ENCODE measurements at regions not wholly inside any gene's neighbourhood (a gene's known extent, or its start where the extent isn't known, plus 50 kb on each side); places are given as distances from the start of the nearest gene placed in this dataset.

DNA sequence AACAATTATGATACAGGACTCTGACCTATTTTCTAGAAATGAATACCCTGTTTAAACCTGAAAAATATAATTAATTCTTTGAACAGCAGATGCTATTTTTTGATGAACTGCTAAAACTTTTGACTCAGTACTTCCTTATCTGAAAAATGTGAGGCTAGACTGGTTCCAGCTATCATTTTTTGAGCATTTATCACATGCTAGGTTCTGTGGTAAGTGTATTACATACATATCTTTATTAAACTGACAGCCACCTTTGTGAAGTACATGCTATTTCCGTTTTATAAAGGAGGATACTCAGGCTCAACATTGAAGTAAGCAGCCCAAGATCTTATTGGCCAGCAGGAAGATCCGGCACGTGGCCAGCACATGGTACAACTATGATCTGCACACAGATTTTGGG is 459.8 kb upstream of the SEL1L start:
- Histone ChIP-seq H3K4me3 (ENCODE audit: low read depth in 1 of 2, low read length in 2 of 2) (no peak overlapping the region), H3K79me2 (ENCODE audit: insufficient read depth, low read length) (no peaks in the 10 kb centered on the region), H3K9ac (ENCODE audit: low read depth, low read length) (no peak overlapping the region), H2AFZ (ENCODE audit: low read depth, low read length) (no peak overlapping the region), H3K27me3 (ENCODE audit: insufficient read depth, low read length, poor library complexity) (no peaks in the 10 kb centered on the region), H3K4me2 (ENCODE audit: insufficient read depth, low read length) (no peak overlapping the region), H3K4me1 (ENCODE audit: insufficient read depth, low read length) (no peaks in the 10 kb centered on the region), H4K20me1 (ENCODE audit: insufficient read depth, low read length) (no peaks in the 10 kb centered on the region), H3K36me3 (ENCODE audit: insufficient read depth, low read length) (no peaks in the 10 kb centered on the region), H3K9me3 (ENCODE audit: insufficient read depth, low read length, severe bottlenecking) (no peaks in the 10 kb centered on the region), H3K27ac (ENCODE audit: low read length) (no peak overlapping the region)
- DNase-seq, result no peak
- no peak for ATAC-seq (ENCODE audit: insufficient read depth, low read depth)
- TF ChIP-seq EZH2 (IDR thresholded peaks at IDR 0.05; ENCODE audit: borderline replicate concordance, low read depth, low read length, severe bottlenecking), result no peak
- TF ChIP-seq, protein P1, sequence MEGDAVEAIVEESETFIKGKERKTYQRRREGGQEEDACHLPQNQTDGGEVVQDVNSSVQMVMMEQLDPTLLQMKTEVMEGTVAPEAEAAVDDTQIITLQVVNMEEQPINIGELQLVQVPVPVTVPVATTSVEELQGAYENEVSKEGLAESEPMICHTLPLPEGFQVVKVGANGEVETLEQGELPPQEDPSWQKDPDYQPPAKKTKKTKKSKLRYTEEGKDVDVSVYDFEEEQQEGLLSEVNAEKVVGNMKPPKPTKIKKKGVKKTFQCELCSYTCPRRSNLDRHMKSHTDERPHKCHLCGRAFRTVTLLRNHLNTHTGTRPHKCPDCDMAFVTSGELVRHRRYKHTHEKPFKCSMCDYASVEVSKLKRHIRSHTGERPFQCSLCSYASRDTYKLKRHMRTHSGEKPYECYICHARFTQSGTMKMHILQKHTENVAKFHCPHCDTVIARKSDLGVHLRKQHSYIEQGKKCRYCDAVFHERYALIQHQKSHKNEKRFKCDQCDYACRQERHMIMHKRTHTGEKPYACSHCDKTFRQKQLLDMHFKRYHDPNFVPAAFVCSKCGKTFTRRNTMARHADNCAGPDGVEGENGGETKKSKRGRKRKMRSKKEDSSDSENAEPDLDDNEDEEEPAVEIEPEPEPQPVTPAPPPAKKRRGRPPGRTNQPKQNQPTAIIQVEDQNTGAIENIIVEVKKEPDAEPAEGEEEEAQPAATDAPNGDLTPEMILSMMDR (IDR thresholded peaks at IDR 0.05; ENCODE audit: borderline replicate concordance, extremely low read depth, low read length, poor library complexity, severe bottlenecking), result no peak

DNA sequence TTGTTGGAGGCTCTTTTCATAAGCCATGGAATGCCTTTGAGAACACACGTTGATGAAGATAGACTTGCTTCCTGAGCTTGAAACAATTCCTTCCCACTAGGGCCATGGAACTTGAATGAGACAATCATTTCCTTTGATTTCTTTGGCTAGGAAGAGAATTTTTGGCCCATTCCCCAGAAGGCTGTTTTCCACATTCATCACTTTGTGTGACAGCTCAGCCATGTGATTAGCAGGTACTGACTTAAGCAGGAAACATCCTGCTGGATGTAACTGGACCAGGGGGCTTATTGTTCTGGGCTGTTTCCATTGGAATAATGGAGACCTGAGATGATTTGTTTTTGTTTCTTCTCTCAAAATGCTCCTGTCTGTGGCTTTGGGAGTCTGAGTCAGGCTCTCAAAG is 469.8 kb upstream of the SEL1L start:
- Histone ChIP-seq H3K4me2 (ENCODE audit: insufficient read depth, low read length) (no peak overlapping the region), H4K20me1 (ENCODE audit: insufficient read depth, low read length) (no peaks in the 10 kb centered on the region), H3K79me2 (ENCODE audit: insufficient read depth, low read length) (no peaks in the 10 kb centered on the region), H3K9ac (ENCODE audit: low read depth, low read length) (no peak overlapping the region), H3K27ac (ENCODE audit: low read length) (no peak overlapping the region), H3K9me3 (ENCODE audit: insufficient read depth, low read length, severe bottlenecking) (no peaks in the 10 kb centered on the region), H3K36me3 (ENCODE audit: insufficient read depth, low read length) (no peaks in the 10 kb centered on the region), H3K4me1 (ENCODE audit: insufficient read depth, low read length) (no peaks in the 10 kb centered on the region), H3K4me3 (ENCODE audit: low read depth in 1 of 2, low read length in 2 of 2) (no peak overlapping the region), H3K27me3 (ENCODE audit: insufficient read depth, low read length, poor library complexity) (no peaks in the 10 kb centered on the region), H2AFZ (ENCODE audit: low read depth, low read length) (no peak overlapping the region)
- DNase-seq (no peak), ATAC-seq (ENCODE audit: insufficient read depth, low read depth) (no peak)
- TF ChIP-seq EZH2 (IDR thresholded peaks at IDR 0.05; ENCODE audit: borderline replicate concordance, low read depth, low read length, severe bottlenecking), result no peak
- TF ChIP-seq, protein P1 (IDR thresholded peaks at IDR 0.05; ENCODE audit: borderline replicate concordance, extremely low read depth, low read length, poor library complexity, severe bottlenecking), result no peak

DNA sequence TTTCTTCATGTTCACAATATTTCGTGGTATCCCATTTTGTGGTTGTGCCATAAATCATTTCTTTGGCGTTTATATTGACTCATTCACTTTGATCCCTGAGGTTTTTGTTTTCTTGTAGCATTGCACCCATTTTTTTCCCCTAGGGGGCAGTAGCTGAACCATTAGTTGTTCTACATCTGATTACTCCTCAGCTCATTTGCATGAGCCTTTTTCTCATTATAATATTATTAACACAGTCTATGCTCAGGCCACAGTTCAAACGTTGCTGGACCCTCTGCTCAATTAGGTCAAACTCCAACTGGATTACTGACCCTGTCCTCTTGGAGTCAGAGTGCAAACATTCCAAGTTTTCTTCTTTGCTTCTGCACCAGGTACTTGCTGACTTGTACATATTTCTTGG is 475.4 kb upstream of the SEL1L start:
- Histone ChIP-seq H3K9me3 (ENCODE audit: insufficient read depth, low read length, severe bottlenecking) (no peaks in the 10 kb centered on the region), H3K36me3 (ENCODE audit: insufficient read depth, low read length) (no peaks in the 10 kb centered on the region), H3K79me2 (ENCODE audit: insufficient read depth, low read length) (no peaks in the 10 kb centered on the region), H3K4me2 (ENCODE audit: insufficient read depth, low read length) (no peak overlapping the region), H2AFZ (ENCODE audit: low read depth, low read length) (no peak overlapping the region), H3K4me3 (ENCODE audit: low read depth in 1 of 2, low read length in 2 of 2) (no peak overlapping the region), H3K27ac (ENCODE audit: low read length) (no peak overlapping the region), H3K27me3 (ENCODE audit: insufficient read depth, low read length, poor library complexity) (no peaks in the 10 kb centered on the region), H3K9ac (ENCODE audit: low read depth, low read length) (no peak overlapping the region), H3K4me1 (ENCODE audit: insufficient read depth, low read length) (no peaks in the 10 kb centered on the region), H4K20me1 (ENCODE audit: insufficient read depth, low read length) (no peaks in the 10 kb centered on the region)
- no peak for ATAC-seq (ENCODE audit: insufficient read depth, low read depth)
- DNase-seq, result no peak
- no peak for TF ChIP-seq EZH2 (IDR thresholded peaks at IDR 0.05; ENCODE audit: borderline replicate concordance, low read depth, low read length, severe bottlenecking)
- TF ChIP-seq, protein P1 (IDR thresholded peaks at IDR 0.05; ENCODE audit: borderline replicate concordance, extremely low read depth, low read length, poor library complexity, severe bottlenecking), result peak; percentile 33

DNA sequence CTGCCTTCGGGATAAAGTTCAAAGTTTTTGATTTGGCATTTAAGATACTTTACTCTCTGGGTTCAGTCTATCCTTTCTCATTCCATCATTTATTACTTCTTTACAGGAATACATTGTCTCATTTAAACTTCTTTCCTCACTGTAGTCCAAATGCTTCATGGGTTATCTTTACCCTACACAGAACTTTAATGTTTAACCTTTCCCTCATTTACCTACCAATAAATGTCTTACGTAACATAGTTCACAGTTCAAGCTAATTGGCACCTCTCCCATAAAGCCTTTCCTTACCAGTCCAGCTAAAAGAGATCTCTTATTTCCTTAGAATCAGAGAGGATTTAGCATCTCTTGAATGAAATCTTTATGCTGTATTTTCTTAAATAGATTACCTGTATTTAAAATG is 476.3 kb upstream of the SEL1L start:
- no peaks in the 10 kb centered on the region for H3K79me2 ChIP-seq (ENCODE audit: insufficient read depth, low read length)
- no peak for DNase-seq
- H3K36me3 ChIP-seq (ENCODE audit: insufficient read depth, low read length), result no peaks in the 10 kb centered on the region
- no peaks in the 10 kb centered on the region for H4K20me1 ChIP-seq (ENCODE audit: insufficient read depth, low read length)
- H3K9ac ChIP-seq (ENCODE audit: low read depth, low read length), result no peak overlapping the region
- H2AFZ ChIP-seq (ENCODE audit: low read depth, low read length), result no peak overlapping the region
- H3K4me2 ChIP-seq (ENCODE audit: insufficient read depth, low read length), result no peak overlapping the region
- no peak for ATAC-seq (ENCODE audit: insufficient read depth, low read depth)
- H3K9me3 ChIP-seq (ENCODE audit: insufficient read depth, low read length, severe bottlenecking), result no peaks in the 10 kb centered on the region
- H3K4me3 ChIP-seq (ENCODE audit: low read depth in 1 of 2, low read length in 2 of 2), result no peak overlapping the region
- H3K27me3 ChIP-seq (ENCODE audit: insufficient read depth, low read length, poor library complexity), result no peaks in the 10 kb centered on the region
- no peaks in the 10 kb centered on the region for H3K4me1 ChIP-seq (ENCODE audit: insufficient read depth, low read length)
- TF ChIP-seq EZH2 (IDR thresholded peaks at IDR 0.05; ENCODE audit: borderline replicate concordance, low read depth, low read length, severe bottlenecking), result no peak
- TF ChIP-seq, protein P1 (IDR thresholded peaks at IDR 0.05; ENCODE audit: borderline replicate concordance, extremely low read depth, low read length, poor library complexity, severe bottlenecking), result no peak
- no peak overlapping the region for H3K27ac ChIP-seq (ENCODE audit: low read length)

All from DND-41 (cell line).